Gastrocnemius medialis (tissue), 4 donors: ENCODE measurements at regions not wholly inside any gene's neighbourhood (a gene's known extent, or its start where the extent isn't known, plus 50 kb on each side); places are given as distances from the start of the nearest gene placed in this dataset.

Experiments used
- ATAC-seq, 2 donors: fragments of 150-250 bp; one replicate each; pipeline ENCODE4 v1.9.1; 2016
- DNase-seq, 2 donors: peaks; one replicate each; pipeline ENCODE4 v3.0.0-alpha.2; 2019
- H3K27ac ChIP-seq, 4 donors: fragments of 200-600 bp; sonication (generic); 1 replicate in 1 of 4; 2 replicates in 3 of 4; pipeline ENCODE4 v1.5.1; 2016 to 2018; ENCODE audit warnings: mild to moderate bottlenecking in 2 of 4, moderate library complexity in 1 of 4
- H3K27me3 ChIP-seq, 3 donors: fragments of 200-600 bp; sonication (generic) in 2 of 3; 1 replicate in 1 of 3; 2 replicates in 2 of 3; pipeline versions ENCODE4 v1.5.1 to v1.6.0; 2016 to 2019; ENCODE audit warnings: mild to moderate bottlenecking in 1 of 3, moderate library complexity in 1 of 3
- H3K36me3 ChIP-seq, 2 donors: fragments of 200-600 bp; sonication (generic) in 1 of 2; one replicate each; pipeline ENCODE4 v1.5.1; 2017 to 2018
- H3K4me1 ChIP-seq, 2 donors: fragments of 200-600 bp; sonication (generic) in 1 of 2; one replicate each; pipeline ENCODE4 v1.5.1; 2016 to 2017; ENCODE audit warnings: mild to moderate bottlenecking in 2 of 2
- H3K4me3 ChIP-seq, 4 donors: fragments of 200-600 bp; sonication (generic) in 3 of 4; 1 replicate in 1 of 4; 2 replicates in 3 of 4; pipeline ENCODE4 v1.5.1; 2016 to 2019; ENCODE audit warnings: mild to moderate bottlenecking in 2 of 4
- H3K9me3 ChIP-seq, 3 donors: fragments of 200-600 bp; sonication (generic) in 2 of 3; 1 replicate in 1 of 3; 2 replicates in 2 of 3; pipeline ENCODE4 v1.5.1; 2016 to 2019
- CTCF ChIP-seq, 5 experiments: fragments of 450-650 bp in 3 of 5; fragments of 200-600 bp in 2 of 5; sonication (generic) in 2 of 5; IDR thresholded peaks in 4 of 5; conservative IDR thresholded peaks in 1 of 5; 1 replicate in 4 of 5; 2 replicates in 1 of 5; pipeline ENCODE4 v1.5.1; 2016 to 2019; ENCODE audit warnings: antibody characterized with exemption in 5 of 5, mild to moderate bottlenecking in 3 of 5, moderate library complexity in 3 of 5
- POLR2A ChIP-seq, 2 donors: fragments of 450-650 bp; IDR thresholded peaks; one replicate each; pipeline ENCODE4 v1.6.1; 2017; ENCODE audit warnings: antibody characterized with exemption in 2 of 2, mild to moderate bottlenecking in 2 of 2, moderate library complexity in 2 of 2
- in situ Hi-C, 4 donors: fragments of 200-750 bp; cut with MboI; loops; one replicate each; pipeline versions ENCODE4 v1.15.0 to v1.8.0; 2017; ENCODE audit warnings: low sequenced_read_pairs in 4 of 4
- intact Hi-C: fragments of 100-400 bp; cut with DNase I; formaldehyde crosslinking; loops from one replicate; pipeline ENCODE4 v1.15.1; 2023; ENCODE audit warnings: low total_unique reads

- H3K36me3 ChIP-seq: no peaks in the 10 kb centered on the region
- no peaks in the 10 kb centered on the region for H3K9me3 ChIP-seq
- in situ Hi-C loops (no loop called here), intact Hi-C loops (no loop called here)
- no peak for TF ChIP-seq CTCF (IDR thresholded peaks at IDR 0.05 in 4 of 5, conservative IDR thresholded peaks at IDR 0.05 in 1 of 5)
- no peak for TF ChIP-seq POLR2A (IDR thresholded peaks at IDR 0.05)
- H3K27me3 ChIP-seq: no peaks in the 10 kb centered on the region
- H3K27ac ChIP-seq: peak overlapping the region in 2 of 4 donors; percentile 46 to 51
- ATAC-seq: peak in 1 of 2 donors; percentile 60
- DNase-seq: no peak
- no peak overlapping the region for H3K4me3 ChIP-seq
- peaks cover 0 to 5% of the 10 kb centered on the region in 2 donors for H3K4me1 ChIP-seq
These were observed 55.5 kb upstream of the RBM15 start for GRCh38 chr1:110283677-110284076.

DNA sequence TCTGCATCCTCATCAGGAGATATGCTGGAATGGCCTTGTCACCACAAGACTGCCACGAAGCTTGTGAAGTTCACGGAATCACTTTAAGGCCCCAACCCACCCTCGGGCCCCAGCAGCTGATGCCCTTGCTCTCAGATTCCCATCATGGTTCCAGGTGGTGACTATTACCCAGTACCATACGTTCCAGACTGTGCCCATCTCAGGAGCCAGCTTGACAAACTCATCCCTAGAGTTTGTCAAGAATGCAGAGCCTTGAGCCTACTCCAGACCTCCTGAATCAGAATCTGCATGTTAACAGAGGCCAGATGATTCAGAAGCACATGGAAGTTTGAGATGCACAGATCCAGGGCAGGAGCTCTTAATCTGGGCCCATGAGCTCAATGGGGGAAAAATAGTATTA, 53.9 kb upstream of the RBM15 start:
- H3K27me3 ChIP-seq: no peaks in the 10 kb centered on the region
- H3K4me1 ChIP-seq: peaks cover 0 to 5% of the 10 kb centered on the region in 2 donors
- in situ Hi-C loops: no loop called here
- H3K27ac ChIP-seq: peak overlapping the region in 2 of 4 donors; percentile 37 to 47
- no peaks in the 10 kb centered on the region for H3K9me3 ChIP-seq
- peak in 1 of 2 donors; percentile 71 for ATAC-seq
- TF ChIP-seq CTCF (IDR thresholded peaks at IDR 0.05 in 4 of 5, conservative IDR thresholded peaks at IDR 0.05 in 1 of 5) (no peak), POLR2A (IDR thresholded peaks at IDR 0.05) (no peak)
- no peaks in the 10 kb centered on the region for H3K36me3 ChIP-seq
- intact Hi-C loops: no loop called here
- DNase-seq: no peak
- no peak overlapping the region for H3K4me3 ChIP-seq

- Histone ChIP-seq H3K36me3 (no peaks in the 10 kb centered on the region), H3K4me3 (no peak overlapping the region), H3K27ac (peak overlapping the region in 1 of 4 donors; percentile 47), H3K27me3 (no peaks in the 10 kb centered on the region), H3K4me1 (peaks cover 0 to 5% of the 10 kb centered on the region in 2 donors), H3K9me3 (no peaks in the 10 kb centered on the region)
- intact Hi-C loops: no loop called here
- in situ Hi-C loops: no loop called here
- TF ChIP-seq POLR2A (IDR thresholded peaks at IDR 0.05) (no peak), CTCF (IDR thresholded peaks at IDR 0.05 in 4 of 5, conservative IDR thresholded peaks at IDR 0.05 in 1 of 5) (no peak)
- DNase-seq: no peak
- no peak for ATAC-seq
These were observed 52.6 kb upstream of the RBM15 start for GRCh38 chr1:110286564-110286963.

DNA sequence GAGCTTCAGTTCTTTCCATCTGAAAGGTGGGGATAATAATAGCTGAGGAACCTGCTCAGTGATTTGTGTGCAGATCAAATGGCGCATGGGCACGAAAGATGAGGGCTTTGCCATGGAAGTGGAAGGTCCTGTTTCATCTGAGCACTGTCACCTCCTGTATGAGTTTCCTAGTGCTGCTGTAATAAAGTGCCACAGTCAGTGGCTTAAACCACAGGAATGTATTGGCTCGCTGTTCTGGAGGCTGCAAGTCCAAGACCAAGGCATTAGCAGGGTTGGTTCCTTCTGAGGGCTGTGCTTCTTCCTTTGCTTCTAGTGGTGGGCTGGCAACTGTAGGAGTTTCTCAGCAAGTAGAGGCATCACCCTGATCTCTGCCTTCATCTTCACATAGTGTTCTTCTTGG, 51.1 kb upstream of the RBM15 start:
- DNase-seq: peak in 1 of 2 donors; percentile 17
- no peak overlapping the region for H3K4me3 ChIP-seq
- peak overlapping the region in 1 of 4 donors; percentile 47 for H3K27ac ChIP-seq
- H3K27me3 ChIP-seq: no peaks in the 10 kb centered on the region
- intact Hi-C loops (no loop called here), in situ Hi-C loops (no loop called here)
- no peak for TF ChIP-seq CTCF (IDR thresholded peaks at IDR 0.05 in 4 of 5, conservative IDR thresholded peaks at IDR 0.05 in 1 of 5)
- TF ChIP-seq POLR2A (IDR thresholded peaks at IDR 0.05): no peak
- no peaks in the 10 kb centered on the region for H3K9me3 ChIP-seq
- H3K36me3 ChIP-seq: no peaks in the 10 kb centered on the region
- H3K4me1 ChIP-seq: peaks cover 0 to 5% of the 10 kb centered on the region in 2 donors
- ATAC-seq: peak; percentile 78 to 85
